GM21390 (cell line): ENCODE measurements at regions not wholly inside any gene's neighbourhood (a gene's known extent, or its start where the extent isn't known, plus 50 kb on each side); places are given as distances from the start of the nearest gene placed in this dataset.

Experiments used
- ATAC-seq: cut with Tn5 transposase; IDR thresholded peaks from one replicate; pipeline ENCODE4 v1.9.1; 2021; ENCODE audit not compliant: unreplicated experiment

GRCh38 chr9:1647776-1648175 lies 367.4 kb upstream of the SMARCA2 start:
- ATAC-seq = no peak

GRCh38 chr9:1653282-1653681 lies 361.9 kb upstream of the SMARCA2 start:
- ATAC-seq = no peak

- no peak for ATAC-seq
Observed at GRCh38 chr9:1658661-1659362, 356.3 kb upstream of the SMARCA2 start.

- ATAC-seq = no peak
Observed at GRCh38 chr9:1659363-1659690, 355.8 kb upstream of the SMARCA2 start.

GRCh38 chr9:1668441-1668840 lies 346.7 kb upstream of the SMARCA2 start:
- no peak for ATAC-seq

- ATAC-seq = no peak
Observed at GRCh38 chr9:1673300-1673699, 341.8 kb upstream of the SMARCA2 start.

GRCh38 chr9:1676771-1677170 lies 338.4 kb upstream of the SMARCA2 start:
- ATAC-seq = no peak

- ATAC-seq = no peak
Observed at GRCh38 chr9:1683951-1684350, 331.2 kb upstream of the SMARCA2 start.

- ATAC-seq = no peak
Observed at GRCh38 chr9:1698991-1699390, 316.2 kb upstream of the SMARCA2 start.

GRCh38 chr9:1701113-1701512 lies 314.0 kb upstream of the SMARCA2 start:
- ATAC-seq = no peak

- ATAC-seq = no peak
Observed at GRCh38 chr9:1702701-1703100, 312.4 kb upstream of the SMARCA2 start.

- ATAC-seq = no peak
Observed at GRCh38 chr9:1707291-1707690, 307.9 kb upstream of the SMARCA2 start.

- no peak for ATAC-seq
Observed at GRCh38 chr9:1708219-1708618, 306.9 kb upstream of the SMARCA2 start.

GRCh38 chr9:1709347-1709746 lies 305.8 kb upstream of the SMARCA2 start:
- no peak for ATAC-seq

GRCh38 chr9:1712861-1713450 lies 302.2 kb upstream of the SMARCA2 start:
- ATAC-seq = no peak

GRCh38 chr9:1713841-1714240 lies 301.3 kb upstream of the SMARCA2 start:
- no peak for ATAC-seq

GRCh38 chr9:1717882-1718281 lies 297.3 kb upstream of the SMARCA2 start:
- ATAC-seq = no peak

GRCh38 chr9:1718836-1719235 lies 296.3 kb upstream of the SMARCA2 start:
- ATAC-seq = no peak

- no peak for ATAC-seq
Observed at GRCh38 chr9:1721196-1721595, 294.0 kb upstream of the SMARCA2 start.

GRCh38 chr9:1722404-1722803 lies 292.7 kb upstream of the SMARCA2 start:
- no peak for ATAC-seq

GRCh38 chr9:1723522-1724015 lies 291.6 kb upstream of the SMARCA2 start:
- ATAC-seq = no peak

GRCh38 chr9:1726993-1727759 lies 288.0 kb upstream of the SMARCA2 start:
- no peak for ATAC-seq
